ENCODE measurements at regions not wholly inside any gene's neighbourhood (a gene's known extent, or its start where the extent isn't known, plus 50 kb on each side); places are given as distances from the start of the nearest gene placed in this dataset.

- TF ChIP-seq CTCF (IDR thresholded peaks at IDR 0.05; ENCODE audit: low read depth, low read length), result no peak
- DNase-seq (ENCODE audit: low read depth, low spot score), result no peak
- H3K4me3 ChIP-seq (ENCODE audit: low read depth, low read length), result no peak overlapping the region
- in situ Hi-C loops (cut with HindIII; ENCODE audit: low sequenced_read_pairs), result loop anchor here (25.0 kb wide), 1 partner anchor 341 kb away; the partner anchor contains the start of gene KLF3
Measured at GRCh38 chr4:38320833-38321232, 343.2 kb upstream of the KLF3 start.

- peak; percentile 90 for DNase-seq (ENCODE audit: low read depth, low spot score)
- no peak for TF ChIP-seq CTCF (IDR thresholded peaks at IDR 0.05; ENCODE audit: low read depth, low read length)
Measured at GRCh38 chr4:38322714-38323113, 341.3 kb upstream of the KLF3 start.

GRCh38 chr4:38323141-38323641, 340.8 kb upstream of the KLF3 start:
- H3K4me3 ChIP-seq (ENCODE audit: low read depth, low read length), result no peak overlapping the region
- DNase-seq (ENCODE audit: low read depth, low spot score), result peak; percentile 64
- in situ Hi-C loops (cut with HindIII; ENCODE audit: low sequenced_read_pairs), result loop anchor here (25.0 kb wide), 1 partner anchor 339 kb away; the partner anchor contains the start of gene KLF3

More at GRCh38 chr4:38322714-38323113, 341.3 kb upstream of the KLF3 start:
- in situ Hi-C loops (cut with HindIII; ENCODE audit: low sequenced_read_pairs), result loop anchor here (25.0 kb wide), 1 partner anchor 340 kb away; the partner anchor contains the start of gene KLF3
- no peak overlapping the region for H3K4me3 ChIP-seq (ENCODE audit: low read depth, low read length)

GRCh38 chr4:38324861-38325628, 339.0 kb upstream of the KLF3 start:
- in situ Hi-C loops (cut with HindIII; ENCODE audit: low sequenced_read_pairs), result loop anchor here (25.0 kb wide), 1 partner anchor 337 kb away; the partner anchor contains the start of gene KLF3

More at GRCh38 chr4:38323141-38323641, 340.8 kb upstream of the KLF3 start:
- no peak for TF ChIP-seq CTCF (IDR thresholded peaks at IDR 0.05; ENCODE audit: low read depth, low read length)

GRCh38 chr4:38325629-38325913, 338.4 kb upstream of the KLF3 start:
- H3K4me3 ChIP-seq (ENCODE audit: low read depth, low read length), result no peak overlapping the region
- TF ChIP-seq CTCF (IDR thresholded peaks at IDR 0.05; ENCODE audit: low read depth, low read length), result no peak
- in situ Hi-C loops (cut with HindIII; ENCODE audit: low sequenced_read_pairs), result no loop called here
- DNase-seq (ENCODE audit: low read depth, low spot score), result no peak

More at GRCh38 chr4:38324861-38325628, 339.0 kb upstream of the KLF3 start:
- no peak overlapping the region for H3K4me3 ChIP-seq (ENCODE audit: low read depth, low read length)
- no peak for DNase-seq (ENCODE audit: low read depth, low spot score)
- no peak for TF ChIP-seq CTCF (IDR thresholded peaks at IDR 0.05; ENCODE audit: low read depth, low read length)

GRCh38 chr4:38326499-38326898, 337.5 kb upstream of the KLF3 start:
- no peak for DNase-seq (ENCODE audit: low read depth, low spot score)
- TF ChIP-seq CTCF (IDR thresholded peaks at IDR 0.05; ENCODE audit: low read depth, low read length), result no peak
- H3K4me3 ChIP-seq (ENCODE audit: low read depth, low read length), result no peak overlapping the region
- in situ Hi-C loops (cut with HindIII; ENCODE audit: low sequenced_read_pairs), result no loop called here

All from astrocyte of the spinal cord (primary cell).